Activated CD8-positive, alpha-beta memory T cell treated with anti-CD3 and anti-CD28 coated beads for 48 hours (primary cell): ENCODE measurements at regions not wholly inside any gene's neighbourhood (a gene's known extent, or its start where the extent isn't known, plus 50 kb on each side); places are given as distances from the start of the nearest gene placed in this dataset.
"Not testable (repeated sequence)": the region's sequence is repeated elsewhere in the genome, so short reads cannot be mapped to it uniquely, and the experiment has no call there.

Source experiments
- DNase-seq, 3 experiments: peaks; one replicate each; pipeline ENCODE4 v3.0.0-alpha.2; 2020; ENCODE audit warnings: low read depth in 2 of 3, low spot score in 2 of 3

GRCh38 chr15:31584195-31584594, 257.6 kb downstream of the KLF13 start:
- DNase-seq = no peak

GRCh38 chr15:31585240-31585639, 258.6 kb downstream of the KLF13 start:
- DNase-seq = no peak

GRCh38 chr15:31586841-31587240, 260.2 kb downstream of the KLF13 start:
- DNase-seq = no peak

- DNase-seq = no peak
These were observed 260.9 kb downstream of the KLF13 start for GRCh38 chr15:31587583-31587982.

GRCh38 chr15:31590609-31591008, 264.0 kb downstream of the KLF13 start:
- no peak for DNase-seq

GRCh38 chr15:31591908-31592307, 265.3 kb downstream of the KLF13 start:
- DNase-seq = no peak

GRCh38 chr15:31597466-31597865, 270.8 kb downstream of the KLF13 start:
- DNase-seq = no peak

- DNase-seq = no peak
These were observed 272.0 kb downstream of the KLF13 start for GRCh38 chr15:31598620-31599019.

- DNase-seq = no peak
These were observed 278.9 kb downstream of the KLF13 start for GRCh38 chr15:31605467-31605931.

GRCh38 chr15:31606194-31606669, 279.6 kb downstream of the KLF13 start:
- DNase-seq = no peak

GRCh38 chr15:31606931-31607497, 280.4 kb downstream of the KLF13 start:
- no peak for DNase-seq

- no peak for DNase-seq
These were observed 281.0 kb downstream of the KLF13 start for GRCh38 chr15:31607656-31608055.

GRCh38 chr15:31609258-31609681, 282.6 kb downstream of the KLF13 start:
- no peak for DNase-seq

GRCh38 chr15:31609906-31610305, 283.3 kb downstream of the KLF13 start:
- no peak for DNase-seq

GRCh38 chr15:31615643-31616415, 289.2 kb downstream of the KLF13 start:
- no peak for DNase-seq

- not testable (repeated sequence) for DNase-seq
These were observed 296.7 kb downstream of the KLF13 start for GRCh38 chr15:31623297-31623696.

- DNase-seq = not testable (repeated sequence)
These were observed 297.5 kb downstream of the KLF13 start for GRCh38 chr15:31624115-31624514.

- not testable (repeated sequence) for DNase-seq
These were observed 309.1 kb downstream of the KLF13 start for GRCh38 chr15:31635715-31636114.

GRCh38 chr15:31636911-31637310, 310.3 kb downstream of the KLF13 start:
- DNase-seq = not testable (repeated sequence)

GRCh38 chr15:31643955-31644354, 317.3 kb downstream of the KLF13 start:
- DNase-seq = not testable (repeated sequence)

- DNase-seq = not testable (repeated sequence)
These were observed 318.1 kb downstream of the KLF13 start for GRCh38 chr15:31644761-31645160.

GRCh38 chr15:31647337-31647826, 320.7 kb downstream of the KLF13 start:
- not testable (repeated sequence) for DNase-seq
